ENCODE measurements at regions not wholly inside any gene's neighbourhood (a gene's known extent, or its start where the extent isn't known, plus 50 kb on each side); places are given as distances from the start of the nearest gene placed in this dataset.

DNA sequence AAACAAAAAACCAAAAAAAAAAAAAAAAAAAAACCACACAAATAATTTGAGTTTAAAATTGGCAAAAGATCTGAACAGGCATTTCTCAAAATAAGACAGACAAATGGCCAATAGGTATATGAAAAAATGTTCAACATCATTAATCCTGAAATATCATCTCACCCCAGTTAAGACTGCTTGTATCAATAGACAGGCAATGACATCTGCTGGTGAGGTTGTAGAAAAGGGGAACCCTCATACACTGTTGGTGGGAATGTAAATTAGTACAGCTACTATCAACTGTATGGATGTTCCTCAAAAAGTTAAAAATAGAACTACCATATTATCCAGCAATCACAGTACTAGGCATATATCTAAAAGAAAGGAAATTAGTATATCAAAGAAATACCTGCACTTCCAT is 523.1 kb downstream of the XIRP2 start:
- Histone ChIP-seq H3K9me3 (no peaks in the 10 kb centered on the region), H4K20me1 (ENCODE audit: insufficient read depth) (no peaks in the 10 kb centered on the region), H3K9me2 (no peaks in the 10 kb centered on the region), H3K27ac (ENCODE audit: low read depth in 2 of 2, low read length in 1 of 2) (no peak overlapping the region), H3K79me2 (ENCODE audit: insufficient read depth) (no peaks in the 10 kb centered on the region), H3K27me3 (ENCODE audit: insufficient read depth) (no peaks in the 10 kb centered on the region), H3K4me2 (no peak overlapping the region), H3K4me1 (ENCODE audit: control insufficient read depth in 1 of 2, insufficient read depth in 2 of 2, low read depth in 1 of 2, low read length in 1 of 2) (no peaks in the 10 kb centered on the region), H3K9ac (no peak overlapping the region), H3K4me3 (ENCODE audit: low read depth in 2 of 2, low read length in 1 of 2) (no peak overlapping the region), H3F3A (replicated peaks; ENCODE audit: insufficient read depth) (no peaks in the 10 kb centered on the region), H3K36me3 (replicated peaks in 1 of 2; ENCODE audit: control insufficient read depth in 1 of 2, insufficient read depth in 2 of 2, low read length in 1 of 2) (no peaks in the 10 kb centered on the region), H2AFZ (ENCODE audit: low read depth) (no peak overlapping the region)
- CTCF ChIA-PET, result no interaction called here
- TF ChIP-seq RAD21 (IDR thresholded peaks at IDR 0.05; ENCODE audit: low read length), result 0 out of 2 replicates have a peak, but pooled peaks have one; percentile 21
- TF ChIP-seq GATA2 (CRISPR knock-in tag; IDR thresholded peaks at IDR 0.05), result no peak
- TF ChIP-seq, protein P1, sequence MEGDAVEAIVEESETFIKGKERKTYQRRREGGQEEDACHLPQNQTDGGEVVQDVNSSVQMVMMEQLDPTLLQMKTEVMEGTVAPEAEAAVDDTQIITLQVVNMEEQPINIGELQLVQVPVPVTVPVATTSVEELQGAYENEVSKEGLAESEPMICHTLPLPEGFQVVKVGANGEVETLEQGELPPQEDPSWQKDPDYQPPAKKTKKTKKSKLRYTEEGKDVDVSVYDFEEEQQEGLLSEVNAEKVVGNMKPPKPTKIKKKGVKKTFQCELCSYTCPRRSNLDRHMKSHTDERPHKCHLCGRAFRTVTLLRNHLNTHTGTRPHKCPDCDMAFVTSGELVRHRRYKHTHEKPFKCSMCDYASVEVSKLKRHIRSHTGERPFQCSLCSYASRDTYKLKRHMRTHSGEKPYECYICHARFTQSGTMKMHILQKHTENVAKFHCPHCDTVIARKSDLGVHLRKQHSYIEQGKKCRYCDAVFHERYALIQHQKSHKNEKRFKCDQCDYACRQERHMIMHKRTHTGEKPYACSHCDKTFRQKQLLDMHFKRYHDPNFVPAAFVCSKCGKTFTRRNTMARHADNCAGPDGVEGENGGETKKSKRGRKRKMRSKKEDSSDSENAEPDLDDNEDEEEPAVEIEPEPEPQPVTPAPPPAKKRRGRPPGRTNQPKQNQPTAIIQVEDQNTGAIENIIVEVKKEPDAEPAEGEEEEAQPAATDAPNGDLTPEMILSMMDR (IDR thresholded peaks at IDR 0.05), result peak; percentile 18
- no peak for TF ChIP-seq RCOR1 (IDR thresholded peaks at IDR 0.05; ENCODE audit: low read length)
- TF ChIP-seq, protein P2, sequence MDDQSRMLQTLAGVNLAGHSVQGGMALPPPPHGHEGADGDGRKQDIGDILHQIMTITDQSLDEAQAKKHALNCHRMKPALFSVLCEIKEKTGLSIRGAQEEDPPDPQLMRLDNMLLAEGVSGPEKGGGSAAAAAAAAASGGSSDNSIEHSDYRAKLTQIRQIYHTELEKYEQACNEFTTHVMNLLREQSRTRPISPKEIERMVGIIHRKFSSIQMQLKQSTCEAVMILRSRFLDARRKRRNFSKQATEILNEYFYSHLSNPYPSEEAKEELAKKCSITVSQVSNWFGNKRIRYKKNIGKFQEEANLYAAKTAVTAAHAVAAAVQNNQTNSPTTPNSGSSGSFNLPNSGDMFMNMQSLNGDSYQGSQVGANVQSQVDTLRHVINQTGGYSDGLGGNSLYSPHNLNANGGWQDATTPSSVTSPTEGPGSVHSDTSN (IDR thresholded peaks at IDR 0.05), result no peak
- TF ChIP-seq CHD2 (IDR thresholded peaks at IDR 0.05; ENCODE audit: low read length, partially characterized antibody), result no peak
- TF ChIP-seq, protein P3, sequence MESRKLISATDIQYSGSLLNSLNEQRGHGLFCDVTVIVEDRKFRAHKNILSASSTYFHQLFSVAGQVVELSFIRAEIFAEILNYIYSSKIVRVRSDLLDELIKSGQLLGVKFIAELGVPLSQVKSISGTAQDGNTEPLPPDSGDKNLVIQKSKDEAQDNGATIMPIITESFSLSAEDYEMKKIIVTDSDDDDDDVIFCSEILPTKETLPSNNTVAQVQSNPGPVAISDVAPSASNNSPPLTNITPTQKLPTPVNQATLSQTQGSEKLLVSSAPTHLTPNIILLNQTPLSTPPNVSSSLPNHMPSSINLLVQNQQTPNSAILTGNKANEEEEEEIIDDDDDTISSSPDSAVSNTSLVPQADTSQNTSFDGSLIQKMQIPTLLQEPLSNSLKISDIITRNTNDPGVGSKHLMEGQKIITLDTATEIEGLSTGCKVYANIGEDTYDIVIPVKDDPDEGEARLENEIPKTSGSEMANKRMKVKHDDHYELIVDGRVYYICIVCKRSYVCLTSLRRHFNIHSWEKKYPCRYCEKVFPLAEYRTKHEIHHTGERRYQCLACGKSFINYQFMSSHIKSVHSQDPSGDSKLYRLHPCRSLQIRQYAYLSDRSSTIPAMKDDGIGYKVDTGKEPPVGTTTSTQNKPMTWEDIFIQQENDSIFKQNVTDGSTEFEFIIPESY (IDR thresholded peaks at IDR 0.05; ENCODE audit: borderline replicate concordance, low read depth), result no peak
- DNase-seq, result no peak
- POLR2A ChIA-PET, result no interaction called here

DNA sequence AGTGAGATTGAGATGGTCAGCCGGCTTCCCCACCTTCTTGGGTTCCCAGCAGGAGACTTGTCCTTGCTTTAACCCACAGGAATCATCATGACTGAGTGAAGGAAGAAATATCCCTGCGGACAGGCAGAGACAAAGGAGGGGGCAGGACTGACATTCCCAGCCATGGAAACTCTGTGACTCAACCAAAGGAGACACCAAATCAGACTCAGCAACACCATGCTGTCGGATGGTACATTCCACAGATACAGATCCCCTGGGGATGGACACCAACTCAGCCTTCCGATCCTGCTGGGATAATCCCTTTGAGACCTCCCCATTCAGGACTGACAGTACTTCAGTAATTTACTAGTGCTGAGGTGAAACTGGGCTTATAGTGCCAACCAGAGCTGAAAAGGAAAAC is 518.3 kb downstream of the XIRP2 start:
- no peaks in the 10 kb centered on the region for H3K27me3 ChIP-seq (ENCODE audit: insufficient read depth)
- H3K9ac ChIP-seq, result no peak overlapping the region
- H3F3A ChIP-seq (replicated peaks; ENCODE audit: insufficient read depth), result no peaks in the 10 kb centered on the region
- CTCF ChIA-PET, result no interaction called here
- H3K4me2 ChIP-seq, result no peak overlapping the region
- DNase-seq, result no peak
- H3K9me2 ChIP-seq, result no peaks in the 10 kb centered on the region
- H3K79me2 ChIP-seq (ENCODE audit: insufficient read depth), result no peaks in the 10 kb centered on the region
- H3K27ac ChIP-seq (ENCODE audit: low read depth in 2 of 2, low read length in 1 of 2), result no peak overlapping the region
- no peak overlapping the region for H2AFZ ChIP-seq (ENCODE audit: low read depth)
- no peak overlapping the region for H3K4me3 ChIP-seq (ENCODE audit: low read depth in 2 of 2, low read length in 1 of 2)
- WGBS (ENCODE audit: low lambda C conversion rate), result 51% methylated on average over 4 of the region's 4 CpGs
- no peaks in the 10 kb centered on the region; a peak in 1 of 4 replicates for H3K4me1 ChIP-seq (ENCODE audit: control insufficient read depth in 1 of 2, insufficient read depth in 2 of 2, low read depth in 1 of 2, low read length in 1 of 2)
- no peaks in the 10 kb centered on the region for H3K36me3 ChIP-seq (replicated peaks in 1 of 2; ENCODE audit: control insufficient read depth in 1 of 2, insufficient read depth in 2 of 2, low read length in 1 of 2)
- H4K20me1 ChIP-seq (ENCODE audit: insufficient read depth), result no peaks in the 10 kb centered on the region
- POLR2A ChIA-PET, result no interaction called here
- H3K9me3 ChIP-seq, result no peaks in the 10 kb centered on the region
- no peak for TF ChIP-seq FOXJ3 (CRISPR knock-in tag; IDR thresholded peaks at IDR 0.05)
- no peak for TF ChIP-seq JUND (IDR thresholded peaks at IDR 0.05)
- TF ChIP-seq RXRA (IDR thresholded peaks at IDR 0.05; ENCODE audit: borderline replicate concordance, low read depth), result no peak
- TF ChIP-seq, protein P1 (IDR thresholded peaks at IDR 0.05), result no peak
- TF ChIP-seq, protein P4, sequence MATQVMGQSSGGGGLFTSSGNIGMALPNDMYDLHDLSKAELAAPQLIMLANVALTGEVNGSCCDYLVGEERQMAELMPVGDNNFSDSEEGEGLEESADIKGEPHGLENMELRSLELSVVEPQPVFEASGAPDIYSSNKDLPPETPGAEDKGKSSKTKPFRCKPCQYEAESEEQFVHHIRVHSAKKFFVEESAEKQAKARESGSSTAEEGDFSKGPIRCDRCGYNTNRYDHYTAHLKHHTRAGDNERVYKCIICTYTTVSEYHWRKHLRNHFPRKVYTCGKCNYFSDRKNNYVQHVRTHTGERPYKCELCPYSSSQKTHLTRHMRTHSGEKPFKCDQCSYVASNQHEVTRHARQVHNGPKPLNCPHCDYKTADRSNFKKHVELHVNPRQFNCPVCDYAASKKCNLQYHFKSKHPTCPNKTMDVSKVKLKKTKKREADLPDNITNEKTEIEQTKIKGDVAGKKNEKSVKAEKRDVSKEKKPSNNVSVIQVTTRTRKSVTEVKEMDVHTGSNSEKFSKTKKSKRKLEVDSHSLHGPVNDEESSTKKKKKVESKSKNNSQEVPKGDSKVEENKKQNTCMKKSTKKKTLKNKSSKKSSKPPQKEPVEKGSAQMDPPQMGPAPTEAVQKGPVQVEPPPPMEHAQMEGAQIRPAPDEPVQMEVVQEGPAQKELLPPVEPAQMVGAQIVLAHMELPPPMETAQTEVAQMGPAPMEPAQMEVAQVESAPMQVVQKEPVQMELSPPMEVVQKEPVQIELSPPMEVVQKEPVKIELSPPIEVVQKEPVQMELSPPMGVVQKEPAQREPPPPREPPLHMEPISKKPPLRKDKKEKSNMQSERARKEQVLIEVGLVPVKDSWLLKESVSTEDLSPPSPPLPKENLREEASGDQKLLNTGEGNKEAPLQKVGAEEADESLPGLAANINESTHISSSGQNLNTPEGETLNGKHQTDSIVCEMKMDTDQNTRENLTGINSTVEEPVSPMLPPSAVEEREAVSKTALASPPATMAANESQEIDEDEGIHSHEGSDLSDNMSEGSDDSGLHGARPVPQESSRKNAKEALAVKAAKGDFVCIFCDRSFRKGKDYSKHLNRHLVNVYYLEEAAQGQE (IDR thresholded peaks at IDR 0.05; ENCODE audit: low read depth, low read length), result no peak
- no peak for TF ChIP-seq EP300 (IDR thresholded peaks at IDR 0.05; ENCODE audit: borderline replicate concordance in 1 of 2, low read depth in 1 of 2, low read length in 1 of 2)
- TF ChIP-seq FOXM1 (IDR thresholded peaks at IDR 0.05; ENCODE audit: low read depth), result no peak
- no peak for TF ChIP-seq MEF2A (IDR thresholded peaks at IDR 0.05; ENCODE audit: borderline replicate concordance, low read depth)
- TF ChIP-seq NRF1 (IDR thresholded peaks at IDR 0.05; ENCODE audit: low read depth, low read length), result no peak
- no peak for TF ChIP-seq CHD2 (IDR thresholded peaks at IDR 0.05; ENCODE audit: low read length, partially characterized antibody)
- TF ChIP-seq ELF1 (IDR thresholded peaks at IDR 0.05), result no peak
- TF ChIP-seq EZH2phosphoT487 (IDR thresholded peaks at IDR 0.05; ENCODE audit: borderline replicate concordance, low read depth), result no peak
- TF ChIP-seq GATA2 (CRISPR knock-in tag; IDR thresholded peaks at IDR 0.05), result no peak

Data from SK-N-SH (cell line).